ENCODE measurements at regions not wholly inside any gene's neighbourhood (a gene's known extent, or its start where the extent isn't known, plus 50 kb on each side); places are given as distances from the start of the nearest gene placed in this dataset.

- Histone ChIP-seq H3K79me1 (ENCODE audit: low read depth in 1 of 2, low read length in 2 of 2) (no peaks in the 10 kb centered on the region), H4K20me1 (ENCODE audit: insufficient read depth, low read length) (no peaks in the 10 kb centered on the region), H3K23ac (ENCODE audit: low read depth, low read length) (no peak overlapping the region), H3K4me2 (ENCODE audit: low read depth, low read length) (no peak overlapping the region), H2BK20ac (ENCODE audit: low read depth, low read length) (no peak overlapping the region), H4K5ac (ENCODE audit: low read depth, low read length) (no peak overlapping the region), H2BK120ac (ENCODE audit: low read depth, low read length) (no peak overlapping the region), H4K91ac (ENCODE audit: insufficient read depth, low read depth, low read length) (no peak overlapping the region), H3K14ac (replicated peaks; ENCODE audit: low read depth, low read length) (no peak overlapping the region), H3K4ac (ENCODE audit: low read depth, low read length) (no peak overlapping the region), H3K56ac (ENCODE audit: extremely low read depth, insufficient read depth, low read length) (no peak overlapping the region), H3K27ac (ENCODE audit: insufficient read depth, low read length) (no peak overlapping the region), H3K4me1 (ENCODE audit: control insufficient read depth, insufficient read depth, low read length) (no peaks in the 10 kb centered on the region), H4K8ac (ENCODE audit: low read depth in 2 of 2, low read length in 2 of 2) (no peak overlapping the region), H3K36me3 (ENCODE audit: control insufficient read depth, insufficient read depth, low read length) (no peaks in the 10 kb centered on the region), H3K4me3 (ENCODE audit: insufficient read depth, low read depth, low read length) (no peak overlapping the region), H2BK5ac (ENCODE audit: low read depth, low read length, poor library complexity, severe bottlenecking) (no peak overlapping the region), H3K9me3 (ENCODE audit: control insufficient read depth, insufficient read depth, low read length) (peaks cover 7% of the 10 kb centered on the region), H3K18ac (ENCODE audit: low read depth, low read length) (no peak overlapping the region), H3K27me3 (ENCODE audit: control insufficient read depth, insufficient read depth, low read length) (peaks cover 21% of the 10 kb centered on the region), H2AFZ (replicated peaks; ENCODE audit: low read length, poor library complexity) (no peak overlapping the region), H2AK5ac (ENCODE audit: low read depth, low read length) (no peak overlapping the region), H2BK15ac (ENCODE audit: low read depth, low read length) (no peak overlapping the region), H3K9ac (ENCODE audit: low read depth, low read length) (no peak overlapping the region), H2AK9ac (replicated peaks; ENCODE audit: low read depth, low read length, poor library complexity) (no peak overlapping the region), H3K9me1 (ENCODE audit: insufficient read depth, low read length) (no peaks in the 10 kb centered on the region; the same call in 1 of the 2 replicates)
- DNase-seq (no peak), ATAC-seq (ENCODE audit: low read depth) (no peak)
- in situ Hi-C loops (cut with MboI; ENCODE audit: low sequenced_read_pairs) (no loop called here), dilution Hi-C loops (cut with HindIII; ENCODE audit: low sequenced_read_pairs, unreplicated experiment) (no loop called here), intact Hi-C loops (cut with micrococcal nuclease) (no loop called here)
- WGBS, 2 experiments (ENCODE audit: extremely low coverage in 2 of 2, insufficient read length in 1 of 2) = 33% methylated on average over 1 of the region's 4 CpGs; no CpG with 5 or more reads in 1 of the 2 experiments
- CTCF ChIA-PET = no interaction called here
- POLR2A ChIA-PET (ENCODE audit: unreplicated experiment) = no interaction called here
- TF ChIP-seq CHD1 (IDR thresholded peaks at IDR 0.05; ENCODE audit: low read depth, low read length) (no peak), BHLHE40 (IDR thresholded peaks at IDR 0.05; ENCODE audit: low read depth, low read length) (no peak), MXI1 (IDR thresholded peaks at IDR 0.05; ENCODE audit: borderline replicate concordance, low read depth, low read length) (no peak), SMC3 (IDR thresholded peaks at IDR 0.05; ENCODE audit: low read depth, low read length) (no peak), FOS (IDR thresholded peaks at IDR 0.05; ENCODE audit: low read depth, low read length) (no peak), MAZ (IDR thresholded peaks at IDR 0.05; ENCODE audit: borderline replicate concordance, low read depth, low read length) (no peak)
- no TSS peak for BruUV-seq (replicated peaks)
Measured at GRCh38 chrX:39961441-39961840, 136.3 kb downstream of the BCOR start.

Measured in IMR-90 (cell line).